K562 (cell line): ENCODE measurements at regions not wholly inside any gene's neighbourhood (a gene's known extent, or its start where the extent isn't known, plus 50 kb on each side); places are given as distances from the start of the nearest gene placed in this dataset.

Experiments
- ATAC-seq: fragments of 200-7000 bp; cut with Tn5 transposase; 3 replicates; pipeline ENCODE4 v1.9.1; 2020; ENCODE audit warnings: moderate library complexity
- BruUV-seq: library from RNA; stranded (reverse); fragments of 400-500 nt; replicated peaks from 2 replicates; lab custom pipeline; 2021; lab: Mats Ljungman, UMichigan
- CTCF ChIA-PET: fragments of 300-600 bp; formaldehyde crosslinking; extraction: SDS; loops from one replicate; lab custom pipeline; 2021; ENCODE audit warnings: low intra/inter-chr PET ratio; lab: Yijun Ruan, JAX
- POLR2A ChIA-PET: fragments of 300-600, 350-650 bp; sonication (Branson Sonifier 250); formaldehyde crosslinking; extraction: SDS; loops from one replicate; lab custom pipeline; 2021; ENCODE audit warnings: antibody characterized with exemption, inconsistent platforms; lab: Yijun Ruan, JAX
- DNase-seq, 4 experiments: peaks; one replicate each; pipeline versions ENCODE4 v3.0.0 to v3.0.0-alpha.2; 2011 to 2018; ENCODE audit warnings: low spot score in 3 of 4, mixed read lengths in 3 of 4; ENCODE audit errors: extremely low read depth in 1 of 4
- FAIRE-seq: peaks from 2 replicates; lab custom pipeline; 2011; peaks lifted over from hg19 to GRCh38; lab: Jason Lieb, UNC
- H2AFZ ChIP-seq: 2 replicates; pipeline ENCODE4 v1.6.0; 2011; ENCODE audit warnings: low read depth, low read length, control low read depth, inconsistent platforms
- H3K27ac ChIP-seq: fragments of 200-600 bp; 3 replicates; pipeline ENCODE4 v1.8.0; 2011; ENCODE audit warnings: low read depth, mild to moderate bottlenecking, control low read depth, inconsistent platforms, low read length, moderate library complexity, mixed read lengths; ENCODE audit errors: extremely low read depth
- H3K27me3 ChIP-seq, 2 experiments: fragments of 300-600 bp in 1 of 2; 2 replicates in 1 of 2; 3 replicates in 1 of 2; pipeline versions ENCODE4 v1.6.0 to v1.8.0; 2011; ENCODE audit warnings: inconsistent platforms in 2 of 2, low read length in 2 of 2, mild to moderate bottlenecking in 1 of 2, mixed read lengths in 1 of 2, moderate library complexity in 1 of 2; ENCODE audit not compliant: control insufficient read depth in 2 of 2, insufficient read depth in 2 of 2
- H3K36me3 ChIP-seq: fragments of 300-600 bp; 3 replicates; pipeline ENCODE4 v1.8.0; 2011; ENCODE audit warnings: mild to moderate bottlenecking, low read length, inconsistent platforms; ENCODE audit not compliant: control insufficient read depth, insufficient read depth
- H3K4me1 ChIP-seq, 2 experiments: fragments of 200-600 bp in 1 of 2; replicated peaks in 1 of 2; 2 replicates in 1 of 2; 3 replicates in 1 of 2; pipeline versions ENCODE4 v1.5.1 to v1.8.0; 2011; ENCODE audit warnings: inconsistent platforms in 2 of 2, low read length in 2 of 2, mild to moderate bottlenecking in 1 of 2, mixed read lengths in 1 of 2, moderate library complexity in 1 of 2; ENCODE audit not compliant: control insufficient read depth in 2 of 2, insufficient read depth in 2 of 2
- H3K4me2 ChIP-seq: 2 replicates; pipeline ENCODE4 v1.6.1; 2011; ENCODE audit warnings: low read length, control low read depth, inconsistent platforms, mixed read lengths; ENCODE audit not compliant: insufficient read depth
- H3K4me3 ChIP-seq: fragments of 200-600 bp; sonication (generic), shearing (Covaris generic); 2 replicates; pipeline ENCODE4 v1.5.1; 2016; ENCODE audit warnings: control low read depth, inconsistent platforms
- H3K79me2 ChIP-seq: fragments of 200-600 bp; 3 replicates; pipeline ENCODE4 v1.8.0; 2011; ENCODE audit warnings: low read length, inconsistent platforms; ENCODE audit not compliant: control insufficient read depth, insufficient read depth
- H3K9ac ChIP-seq, 2 experiments: 2 replicates each; pipeline versions ENCODE4 v1.6.0 to v1.6.1; 2011; ENCODE audit warnings: low read depth in 2 of 2, low read length in 2 of 2, control low read depth in 1 of 2, inconsistent platforms in 1 of 2, mild to moderate bottlenecking in 1 of 2, mixed read lengths in 1 of 2; ENCODE audit not compliant: insufficient read depth in 1 of 2
- H3K9me1 ChIP-seq: one replicate; pipeline ENCODE4 v1.6.0; 2011; ENCODE audit warnings: inconsistent platforms, mild to moderate bottlenecking, low read length, moderate library complexity; ENCODE audit not compliant: control insufficient read depth, insufficient read depth
- H3K9me3 ChIP-seq: replicated peaks from 2 replicates; pipeline ENCODE4 v1.5.1; 2011; ENCODE audit warnings: low read depth, low read length, inconsistent platforms; ENCODE audit not compliant: control insufficient read depth, insufficient read depth
- H4K20me1 ChIP-seq: replicated peaks from 2 replicates; pipeline ENCODE4 v1.6.1; 2011; ENCODE audit warnings: low read length, inconsistent platforms, mixed read lengths; ENCODE audit not compliant: control insufficient read depth, insufficient read depth
- ETV6 ChIP-seq, 3 experiments: fragments of 150-350 bp in 1 of 3; sonication (generic) in 1 of 3; formaldehyde crosslinking in 1 of 3; IDR thresholded peaks; 2 replicates each; pipeline versions ENCODE4 v1.6.1 to v1.8.0; 2014 to 2022; ENCODE audit warnings: borderline replicate concordance in 2 of 3, low read depth in 2 of 3, antibody characterized with exemption in 1 of 3, low read length in 1 of 3, mild to moderate bottlenecking in 1 of 3, missing genetic modification reagents in 1 of 3
- IFI16 ChIP-seq: fragments of 250-450 bp; sonication (Bioruptor Pico); IDR thresholded peaks from 2 replicates; pipeline ENCODE4 v2.1.2; 2022; ENCODE audit warnings: mild to moderate bottlenecking, inconsistent platforms
- MXI1 ChIP-seq: IDR thresholded peaks from 2 replicates; pipeline ENCODE4 v1.6.1; 2011; ENCODE audit warnings: low read depth, mild to moderate bottlenecking, improper control_type of control experiment, low read length
- RB1 ChIP-seq: fragments of 450-650 bp; IDR thresholded peaks from 2 replicates; pipeline ENCODE4 v1.6.1; 2017; ENCODE audit warnings: low read depth, mild to moderate bottlenecking
- SRSF9 ChIP-seq: fragments of 200-400 bp; formaldehyde crosslinking; IDR thresholded peaks from 2 replicates; pipeline ENCODE4 v1.6.1; 2017; ENCODE audit warnings: low read depth, low read length, borderline replicate concordance
- TBP ChIP-seq: optimal IDR thresholded peaks from 2 replicates; pipeline ENCODE3; 2011; ENCODE audit warnings: low read depth, low read length, improper control_type of control experiment
- U2AF1 ChIP-seq: fragments of 200-400 bp; formaldehyde crosslinking; optimal IDR thresholded peaks from 2 replicates; pipeline ENCODE3; 2017; ENCODE audit warnings: mild to moderate bottlenecking, low read depth, low read length, moderate library complexity
- U2AF2 ChIP-seq: fragments of 200-400 bp; formaldehyde crosslinking; optimal IDR thresholded peaks from 2 replicates; pipeline ENCODE3; 2017; ENCODE audit warnings: low read depth, mild to moderate bottlenecking, low read length
- ZC3H11A ChIP-seq: IDR thresholded peaks from 2 replicates; pipeline ENCODE4 v1.6.1; 2012; ENCODE audit warnings: low read depth, low read length, improper control_type of control experiment
- ZEB2 ChIP-seq: fragments of 450-650 bp; IDR thresholded peaks from 2 replicates; pipeline ENCODE4 v1.6.1; 2016
- WGBS: fragments of 100-300 bp; shearing (Covaris generic); methylation state at CpG from one replicate; pipeline ENCODE4 v1.1.6; 2016; ENCODE audit warnings: low coverage, mixed read lengths; ENCODE audit not compliant: insufficient coverage; ENCODE audit errors: missing lambda C conversion rate; 5-methylcytosine and 5-hydroxymethylcytosine counted together
- in situ Hi-C: fragments of 300-500 bp; cut with MboI; formaldehyde crosslinking; loops from 4 replicates; pipeline ENCODE4 v1.15.0; 2018; ENCODE audit warnings: inconsistent platforms, mixed read lengths
- intact Hi-C: fragments of 100-400 bp; cut with micrococcal nuclease; formaldehyde crosslinking; loops from 2 replicates; pipeline ENCODE4 v1.14.2; 2022
- TF ChIP-seq, protein P1 (sequence below): fragments of 200-800 bp; sonication (Bioruptor generic); IDR thresholded peaks from 2 replicates; pipeline ENCODE4 v1.6.1; 2017; ENCODE audit warnings: missing genetic modification characterization, missing compliant biosample characterization
- TF ChIP-seq, protein P2 (sequence below): fragments of 250-450 bp; sonication (Bioruptor Pico); IDR thresholded peaks from 2 replicates; pipeline ENCODE4 v1.5.0; 2021

DNA sequence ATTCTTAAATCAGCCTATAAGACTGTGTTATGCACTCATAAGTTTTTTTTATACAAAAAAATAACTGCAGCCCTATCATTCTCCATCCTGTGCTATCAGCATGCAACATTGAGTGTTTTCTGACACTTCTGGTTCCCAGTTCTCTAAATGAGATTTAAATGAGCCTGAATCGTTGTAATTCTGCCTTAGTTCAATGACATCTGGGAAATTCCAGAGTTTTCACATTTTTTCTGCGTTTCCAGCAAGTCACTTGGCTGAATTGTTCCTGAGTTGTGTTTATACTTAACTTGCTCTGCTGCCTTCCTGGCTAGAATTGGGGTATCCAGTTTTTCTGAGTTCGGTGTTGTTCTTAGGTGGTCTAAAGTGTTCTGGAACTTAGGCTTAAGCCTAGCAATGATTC lies 636.1 kb upstream of the FZD8 start:
- no peaks in the 10 kb centered on the region for H3K9me1 ChIP-seq
- no peaks in the 10 kb centered on the region for H3K27me3 ChIP-seq
- no peaks in the 10 kb centered on the region for H3K36me3 ChIP-seq
- TF ChIP-seq U2AF1 (no peak), ETV6 (IDR thresholded peaks at IDR 0.05; ENCODE audit: borderline replicate concordance in 1 of 2, low read depth in 2 of 2, low read length in 1 of 2) (no peak), ETV6 (CRISPR knock-in tag; IDR thresholded peaks at IDR 0.05; ENCODE audit: borderline replicate concordance) (no peak), U2AF2 (no peak), SRSF9 (no peak), RB1 (no peak)
- H3K79me2 ChIP-seq = no peaks in the 10 kb centered on the region
- no peaks in the 10 kb centered on the region for H4K20me1 ChIP-seq
- H2AFZ ChIP-seq = no peak overlapping the region
- no peak overlapping the region for H3K4me2 ChIP-seq
- no peaks in the 10 kb centered on the region for H3K4me1 ChIP-seq
- H3K4me3 ChIP-seq = no peak overlapping the region
- no peaks in the 10 kb centered on the region; the same call in 1 of the 2 replicates for H3K9me3 ChIP-seq
- ATAC-seq (no peak), FAIRE-seq (no peak), DNase-seq (no peak)
- no TSS peak for BruUV-seq
- H3K9ac ChIP-seq = no peak overlapping the region
- H3K27ac ChIP-seq = no peak overlapping the region
- ChIA-PET POLR2A (no interaction called here), CTCF (no interaction called here)
- intact Hi-C loops (no loop called here), in situ Hi-C loops (no loop called here)
- WGBS = 0% methylated on average over 3 of the region's 3 CpGs

DNA sequence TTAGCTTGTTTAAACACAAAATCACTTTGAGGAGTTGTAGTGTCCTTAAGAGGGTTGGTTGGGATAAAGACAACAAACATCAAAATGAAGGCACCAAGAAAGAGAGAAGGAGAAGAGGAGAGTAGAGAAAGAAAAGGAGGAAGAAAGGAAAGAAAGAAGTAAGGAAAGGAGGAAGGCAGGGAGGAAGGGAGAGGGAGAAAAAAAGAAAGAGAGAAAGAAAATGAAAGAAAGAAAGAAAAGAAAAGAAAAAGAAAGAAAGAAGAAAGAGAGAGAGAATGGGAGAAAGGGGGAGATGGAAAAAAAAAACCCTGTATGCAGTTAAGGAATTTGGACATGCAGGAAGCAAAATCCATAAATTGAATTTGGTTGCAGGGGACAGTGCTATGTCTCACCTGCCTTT lies 635.4 kb upstream of the FZD8 start:
- H2AFZ ChIP-seq = no peak overlapping the region
- in situ Hi-C loops = no loop called here
- no peak overlapping the region for H3K4me3 ChIP-seq
- no peaks in the 10 kb centered on the region; the same call in 1 of the 2 replicates for H3K9me3 ChIP-seq
- POLR2A ChIA-PET = no interaction called here
- no peaks in the 10 kb centered on the region for H3K27me3 ChIP-seq
- no peak overlapping the region for H3K27ac ChIP-seq
- CTCF ChIA-PET = no interaction called here
- no peak overlapping the region for H3K4me2 ChIP-seq
- H4K20me1 ChIP-seq = no peaks in the 10 kb centered on the region
- FAIRE-seq (no peak), ATAC-seq (no peak), DNase-seq (no peak)
- intact Hi-C loops = no loop called here
- no TSS peak for BruUV-seq
- H3K36me3 ChIP-seq = no peaks in the 10 kb centered on the region
- no peaks in the 10 kb centered on the region for H3K4me1 ChIP-seq
- no peaks in the 10 kb centered on the region for H3K9me1 ChIP-seq
- no peaks in the 10 kb centered on the region for H3K79me2 ChIP-seq
- no peak overlapping the region for H3K9ac ChIP-seq
- TF ChIP-seq ZC3H11A = no peak
- TF ChIP-seq, protein P1, sequence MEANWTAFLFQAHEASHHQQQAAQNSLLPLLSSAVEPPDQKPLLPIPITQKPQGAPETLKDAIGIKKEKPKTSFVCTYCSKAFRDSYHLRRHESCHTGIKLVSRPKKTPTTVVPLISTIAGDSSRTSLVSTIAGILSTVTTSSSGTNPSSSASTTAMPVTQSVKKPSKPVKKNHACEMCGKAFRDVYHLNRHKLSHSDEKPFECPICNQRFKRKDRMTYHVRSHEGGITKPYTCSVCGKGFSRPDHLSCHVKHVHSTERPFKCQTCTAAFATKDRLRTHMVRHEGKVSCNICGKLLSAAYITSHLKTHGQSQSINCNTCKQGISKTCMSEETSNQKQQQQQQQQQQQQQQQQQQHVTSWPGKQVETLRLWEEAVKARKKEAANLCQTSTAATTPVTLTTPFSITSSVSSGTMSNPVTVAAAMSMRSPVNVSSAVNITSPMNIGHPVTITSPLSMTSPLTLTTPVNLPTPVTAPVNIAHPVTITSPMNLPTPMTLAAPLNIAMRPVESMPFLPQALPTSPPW = no peak
- TF ChIP-seq ZEB2 = no peak
- no peak for TF ChIP-seq IFI16 (CRISPR knock-in tag)
- TF ChIP-seq TBP = no peak
- TF ChIP-seq MXI1 = no peak
- TF ChIP-seq, protein P2, sequence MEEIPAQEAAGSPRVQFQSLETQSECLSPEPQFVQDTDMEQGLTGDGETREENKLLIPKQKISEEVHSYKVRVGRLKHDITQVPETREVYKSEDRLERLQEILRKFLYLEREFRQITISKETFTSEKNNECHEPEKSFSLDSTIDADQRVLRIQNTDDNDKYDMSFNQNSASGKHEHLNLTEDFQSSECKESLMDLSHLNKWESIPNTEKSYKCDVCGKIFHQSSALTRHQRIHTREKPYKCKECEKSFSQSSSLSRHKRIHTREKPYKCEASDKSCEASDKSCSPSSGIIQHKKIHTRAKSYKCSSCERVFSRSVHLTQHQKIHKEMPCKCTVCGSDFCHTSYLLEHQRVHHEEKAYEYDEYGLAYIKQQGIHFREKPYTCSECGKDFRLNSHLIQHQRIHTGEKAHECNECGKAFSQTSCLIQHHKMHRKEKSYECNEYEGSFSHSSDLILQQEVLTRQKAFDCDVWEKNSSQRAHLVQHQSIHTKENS (CRISPR knock-in tag) = no peak
